Fibroblast of skin of scalp (primary cell): ENCODE measurements at regions not wholly inside any gene's neighbourhood (a gene's known extent, or its start where the extent isn't known, plus 50 kb on each side); places are given as distances from the start of the nearest gene placed in this dataset.

ENCODE experiments used
- DNase-seq: peaks from one replicate; pipeline ENCODE4 v3.0.0-alpha.2; 2013

DNA sequence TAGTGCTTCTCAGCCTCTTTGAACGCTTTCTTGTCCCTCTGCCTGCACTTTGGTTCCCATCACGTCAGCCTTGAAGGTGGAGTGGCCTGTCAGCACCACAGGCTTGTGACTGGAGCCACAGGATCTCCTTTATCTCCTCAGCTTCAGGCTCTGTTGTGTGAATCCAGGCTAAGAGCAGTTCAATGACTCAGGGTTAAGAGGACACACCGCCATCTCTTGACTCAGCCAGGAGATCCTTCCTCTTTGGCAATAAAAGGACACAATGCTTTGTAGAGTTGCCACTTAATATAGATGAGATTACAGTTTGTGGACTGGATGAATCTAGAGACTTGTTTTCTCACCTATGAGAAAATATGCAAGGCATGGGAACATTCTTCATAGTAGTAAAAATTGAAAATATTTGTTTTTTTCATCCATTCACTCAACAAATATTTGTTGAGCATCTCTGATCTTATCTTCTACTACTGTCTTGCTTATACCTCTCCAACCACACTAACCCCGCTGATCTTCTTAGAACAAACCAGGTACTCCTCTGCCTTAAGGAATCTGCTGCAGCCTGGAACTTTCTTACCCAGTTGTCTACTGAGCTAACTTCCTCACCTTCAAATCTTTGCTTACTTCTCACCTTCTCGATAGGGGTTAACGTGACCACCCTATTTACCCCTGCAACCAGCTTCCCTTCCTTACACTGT, 62.3 kb downstream of the UCHL1 start:
- no peak for DNase-seq

DNA sequence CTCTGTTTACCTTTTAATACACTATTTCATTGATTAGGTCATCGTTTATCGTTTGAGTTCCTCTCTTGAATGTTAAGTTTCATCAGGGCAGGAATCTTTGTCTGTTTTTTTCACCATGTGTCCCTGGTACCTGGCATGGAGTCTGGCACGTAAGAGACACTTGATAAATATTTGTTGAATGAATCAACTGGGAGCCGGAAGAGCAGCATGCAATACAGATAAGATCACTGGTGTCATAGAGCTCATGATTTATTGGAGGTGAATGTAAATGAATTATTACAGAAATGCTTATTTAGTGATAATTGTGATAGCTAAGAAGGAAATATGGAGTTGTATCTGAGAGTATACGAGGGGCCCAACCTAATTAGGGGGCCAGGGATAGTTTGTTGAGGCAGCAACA, 62.8 kb downstream of the UCHL1 start:
- DNase-seq: no peak

DNA sequence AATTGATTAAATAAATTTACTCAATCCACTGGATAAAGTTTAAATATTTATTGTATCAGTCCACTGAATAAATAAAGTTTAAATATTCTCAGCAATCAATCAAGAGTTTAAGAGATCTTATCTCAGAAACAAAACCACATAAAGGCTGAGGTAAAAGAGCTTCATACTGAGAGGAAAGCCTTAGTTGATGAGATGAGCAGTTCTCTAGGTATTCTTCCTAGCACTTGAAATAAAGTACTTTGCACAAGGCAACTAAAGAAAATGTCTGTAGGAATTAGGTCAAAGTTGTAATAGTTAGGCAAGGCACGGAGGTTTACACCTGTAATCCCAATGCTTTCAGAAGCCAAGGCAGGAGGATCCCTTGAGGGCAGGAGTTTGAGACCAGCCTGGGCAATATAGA, 63.5 kb downstream of the UCHL1 start:
- no peak for DNase-seq

DNA sequence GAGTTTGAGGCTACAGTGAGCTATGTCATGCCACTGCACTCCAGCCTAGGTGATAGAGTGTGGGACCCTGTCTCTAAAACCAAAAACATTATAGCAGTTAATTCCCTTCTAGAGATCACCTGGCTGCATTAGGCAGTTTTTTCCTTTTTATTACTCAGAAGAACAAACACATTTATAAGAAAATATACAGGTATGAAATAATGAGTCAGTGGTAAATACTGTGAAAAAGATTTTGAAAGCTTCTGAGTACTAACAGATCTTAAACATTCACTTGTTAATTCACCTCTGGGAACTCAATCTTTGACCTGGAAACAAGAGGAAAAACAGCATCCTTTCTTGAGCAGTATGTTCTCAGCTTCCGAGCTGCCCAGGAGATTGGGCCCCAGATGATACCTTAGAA, 64.1 kb downstream of the UCHL1 start:
- DNase-seq: no peak

DNA sequence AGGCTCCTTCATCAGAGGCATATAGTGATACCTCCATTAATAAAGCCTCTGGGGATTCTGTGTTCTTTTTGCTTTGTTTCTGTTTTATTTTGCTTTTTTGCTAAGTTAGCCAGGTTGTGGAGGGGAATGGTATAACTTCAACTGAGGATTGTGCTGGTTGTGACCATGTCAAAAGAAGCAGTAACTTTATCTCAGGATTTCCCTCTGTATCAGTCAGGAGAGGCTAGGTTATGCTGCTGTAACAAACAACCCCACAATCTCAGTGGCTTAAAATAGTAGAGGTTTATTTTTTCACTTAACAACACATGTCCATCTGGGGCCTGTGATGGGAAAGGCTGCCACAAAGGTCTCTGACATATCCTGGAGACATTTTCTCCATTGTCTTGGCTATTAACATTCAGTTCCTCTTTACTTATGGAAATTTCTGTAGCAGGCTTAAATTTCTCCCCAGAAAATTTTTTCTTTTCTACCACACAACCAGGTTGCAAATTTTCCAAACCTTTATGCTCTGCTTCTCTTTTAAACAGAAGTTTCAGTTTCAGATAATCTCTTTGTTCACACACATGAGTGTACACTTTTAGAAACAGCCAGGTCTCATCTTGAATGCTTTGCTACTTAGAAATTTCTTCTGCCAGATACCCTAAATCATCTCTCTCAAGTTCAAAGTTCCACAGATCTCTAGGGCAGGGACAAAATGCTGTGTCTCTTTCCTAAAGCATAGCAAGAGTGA, 64.7 kb downstream of the UCHL1 start:
- no peak for DNase-seq

DNA sequence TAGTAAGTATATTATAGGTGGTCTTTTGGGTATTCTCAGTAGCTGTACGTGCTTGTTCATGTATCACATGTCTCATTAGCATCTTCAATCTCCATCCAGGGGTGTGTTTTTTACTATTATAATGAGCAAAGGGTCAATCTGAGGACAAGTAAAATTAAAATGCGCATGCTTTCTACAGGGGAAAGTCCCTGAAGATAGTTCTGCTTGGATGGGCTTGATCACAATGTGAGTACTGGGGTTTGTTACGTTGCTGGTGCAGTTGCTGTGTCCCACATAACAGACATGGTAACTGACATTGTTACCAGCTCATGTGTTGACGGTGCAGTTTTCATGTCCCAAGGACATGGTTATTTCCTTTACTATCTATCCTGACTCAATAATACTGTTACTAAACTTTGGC, 65.9 kb downstream of the UCHL1 start:
- no peak for DNase-seq

DNA sequence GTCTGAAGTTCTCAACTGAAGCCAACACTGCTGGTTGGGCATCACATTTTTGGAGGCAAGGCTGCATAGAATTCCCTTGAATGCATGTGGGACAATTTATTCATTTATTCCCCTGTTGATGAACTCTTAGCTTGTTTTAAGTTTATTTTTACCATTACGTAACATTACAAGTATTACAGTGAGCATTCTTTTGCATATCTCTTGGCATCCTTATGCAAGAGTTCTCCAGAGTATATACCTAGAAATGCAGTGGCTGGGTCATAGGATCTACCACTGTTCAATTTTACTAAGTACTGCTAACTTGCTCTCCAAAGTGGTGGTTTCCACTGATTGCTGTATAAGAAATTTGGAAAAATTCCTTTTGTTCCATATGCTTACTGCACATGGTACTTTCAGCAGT, 66.5 kb downstream of the UCHL1 start:
- DNase-seq: no peak

DNA sequence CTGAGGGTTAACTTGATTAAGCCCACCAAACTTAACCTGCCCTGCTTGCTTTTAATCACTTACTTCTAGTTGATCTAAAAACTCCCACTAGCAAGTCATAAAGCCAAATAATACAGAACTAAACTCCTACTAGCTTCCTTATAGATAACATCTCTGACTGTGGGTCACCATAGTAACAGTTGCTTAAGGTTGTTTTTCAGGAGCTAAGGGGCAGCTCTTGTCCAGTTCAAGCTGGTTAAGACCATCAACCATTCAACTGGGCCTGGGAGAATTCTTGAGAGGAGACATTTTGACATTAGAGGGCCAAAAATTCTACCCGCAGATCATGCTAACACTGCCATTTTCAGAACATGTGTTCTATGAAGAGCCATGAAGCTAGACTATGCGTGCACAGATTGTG, 67.0 kb downstream of the UCHL1 start:
- DNase-seq: no peak

DNA sequence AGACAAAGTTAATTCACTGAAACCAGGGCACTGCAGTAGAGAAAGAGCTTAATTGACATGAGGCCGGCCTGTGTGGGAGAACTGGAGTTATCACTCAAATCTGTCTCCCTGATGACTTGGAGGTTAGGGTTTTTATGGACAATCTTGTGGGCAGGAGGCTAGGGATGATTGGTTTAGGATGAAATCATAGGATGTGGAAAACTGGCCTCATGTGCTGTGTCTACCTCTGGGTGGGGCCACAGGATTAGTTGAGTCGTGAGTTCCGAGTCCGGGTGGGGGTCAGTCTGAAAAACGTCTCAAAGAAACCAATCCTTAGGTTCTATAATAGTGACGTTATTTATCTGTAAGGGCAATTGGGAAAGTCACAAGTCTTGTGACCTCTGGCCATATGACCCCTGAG, 68.1 kb downstream of the UCHL1 start:
- no peak for DNase-seq

DNA sequence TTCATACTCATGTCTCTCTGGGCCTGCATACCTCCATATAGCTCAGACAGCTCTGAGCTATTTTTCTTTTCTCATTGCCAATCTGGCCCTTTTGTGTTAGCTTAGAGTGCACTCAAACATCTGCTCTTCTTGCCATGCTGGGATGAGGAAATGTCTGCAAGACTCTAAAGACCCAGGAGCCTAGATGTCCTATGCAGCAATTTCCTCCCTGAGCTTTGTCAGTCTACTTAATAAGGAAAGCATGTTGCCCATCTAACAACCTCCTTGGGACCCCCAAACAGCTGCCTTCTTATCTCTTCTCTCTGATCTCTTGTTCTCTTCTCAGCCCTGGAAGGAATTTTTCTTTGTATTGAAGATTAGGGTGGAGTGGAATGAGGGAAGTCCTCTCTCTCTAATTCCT, 69.2 kb downstream of the UCHL1 start:
- DNase-seq: no peak

DNA sequence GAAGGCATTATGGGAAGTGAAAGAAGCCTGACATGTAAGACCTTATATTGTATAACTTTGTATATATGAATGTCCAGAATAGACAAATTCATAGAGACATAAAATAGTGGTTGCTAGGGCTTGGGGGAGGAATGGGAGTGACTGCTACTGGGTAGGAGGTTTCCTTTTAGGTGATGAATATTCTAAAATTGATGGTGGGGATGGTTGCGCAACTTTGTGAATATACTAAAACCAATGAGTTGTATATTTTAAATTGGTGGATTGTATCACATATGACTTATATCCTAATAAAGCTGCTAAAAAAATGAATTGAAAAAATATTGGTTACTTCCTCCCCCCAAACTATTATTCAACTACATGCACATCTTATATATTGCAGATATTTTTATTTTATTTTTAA, 70.0 kb downstream of the UCHL1 start:
- DNase-seq: no peak

DNA sequence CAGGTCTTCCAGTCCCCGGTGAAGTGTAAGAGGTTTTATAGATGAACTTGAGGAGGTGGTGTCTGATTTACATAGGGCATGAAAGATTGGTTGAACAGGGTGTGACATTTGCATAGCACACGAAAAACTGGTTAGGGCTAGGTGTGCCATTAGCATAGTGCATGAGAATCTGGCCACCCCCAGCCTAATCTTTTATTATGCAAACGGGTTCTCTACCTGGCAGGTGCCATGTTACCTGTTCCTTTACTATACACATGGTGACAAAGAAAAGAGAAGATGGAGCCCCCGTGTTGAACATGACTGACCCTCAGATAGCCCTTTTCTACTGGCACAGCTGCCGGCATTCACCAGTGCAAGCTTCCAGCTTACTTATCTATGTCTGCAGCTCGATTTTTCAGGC, 71.0 kb downstream of the UCHL1 start:
- no peak for DNase-seq

DNA sequence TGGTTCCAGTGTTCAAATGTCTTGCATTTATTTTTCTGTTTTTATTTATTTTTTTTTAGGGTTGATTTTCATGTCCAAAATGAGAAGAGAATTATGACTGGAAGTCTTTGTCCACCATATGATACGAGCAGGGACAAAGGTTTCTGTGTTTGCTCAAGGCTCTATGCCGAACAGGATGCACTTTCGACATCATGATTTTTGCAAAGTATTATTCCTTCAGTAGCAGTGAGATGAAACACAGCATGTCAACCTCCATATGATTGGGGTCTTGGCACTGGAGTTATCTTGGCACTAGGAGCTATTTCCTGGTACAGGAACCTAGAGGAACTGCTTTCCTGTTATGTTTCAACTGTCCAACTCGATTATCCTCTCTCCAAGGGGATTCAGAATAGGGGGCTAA, 72.6 kb downstream of the UCHL1 start:
- DNase-seq: no peak

DNA sequence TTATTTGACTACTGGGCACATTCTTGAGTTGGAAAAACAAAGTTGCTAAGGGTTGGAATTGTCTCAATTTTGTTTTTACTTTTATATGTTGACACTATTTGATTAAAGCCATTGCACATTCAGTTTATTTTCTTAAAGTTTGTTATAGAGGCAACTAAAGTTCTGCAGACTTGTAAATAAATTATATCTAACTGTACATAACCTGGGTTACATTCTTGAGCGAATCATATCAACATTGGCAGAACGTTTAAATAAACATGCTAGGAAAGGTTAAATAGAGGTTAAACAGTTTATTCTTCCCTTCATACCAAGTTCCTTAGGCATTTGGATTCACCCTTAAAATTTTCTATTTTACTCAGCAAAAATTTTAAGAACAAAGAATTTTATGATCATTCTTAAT, 74.5 kb downstream of the UCHL1 start:
- DNase-seq: no peak

DNA sequence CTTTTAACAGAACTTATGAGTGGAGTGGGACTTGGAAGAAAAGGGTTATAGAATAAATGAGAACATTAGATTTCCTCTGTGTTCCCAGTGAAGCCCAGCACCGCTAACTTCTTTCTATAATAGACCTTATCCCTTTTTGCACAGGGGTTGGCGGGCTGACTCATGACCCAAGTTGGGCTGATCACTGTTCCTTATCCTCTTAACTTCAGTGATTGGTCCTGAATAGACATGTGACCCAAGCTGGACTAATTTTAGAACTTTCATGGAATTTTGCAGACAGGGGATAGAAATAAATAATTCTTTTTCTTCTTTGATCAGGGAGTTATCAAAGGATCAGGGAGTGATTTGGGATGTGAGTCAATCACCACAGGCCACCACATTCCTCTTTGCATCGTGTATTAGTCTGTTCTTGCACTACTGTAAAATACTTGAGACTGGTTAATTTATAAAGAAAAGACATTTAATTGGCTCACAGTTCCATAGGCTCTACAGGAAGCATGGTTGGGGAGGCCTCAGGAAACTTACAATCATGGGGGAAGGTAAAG, 75.9 kb downstream of the UCHL1 start:
- DNase-seq: peak; percentile 21

DNA sequence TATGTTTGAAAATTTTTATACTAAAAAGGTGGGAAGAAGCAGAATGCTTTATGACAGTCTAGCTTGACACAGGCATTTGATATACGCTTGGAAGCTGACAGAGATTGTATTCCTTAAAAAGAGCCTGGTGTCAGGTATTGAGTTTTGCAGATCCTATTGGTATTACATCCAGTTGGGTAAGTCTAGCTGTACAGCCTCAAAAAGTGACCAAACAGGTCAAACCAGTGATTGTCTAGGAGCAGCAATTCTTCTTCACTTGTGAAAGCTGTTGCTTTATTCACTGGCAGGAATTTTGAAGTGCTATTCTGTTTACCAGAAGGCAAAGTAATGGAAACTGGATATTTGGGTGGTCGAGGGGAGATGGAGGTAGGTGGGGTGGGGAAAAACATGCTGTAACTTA, 77.5 kb downstream of the UCHL1 start:
- DNase-seq: no peak

DNA sequence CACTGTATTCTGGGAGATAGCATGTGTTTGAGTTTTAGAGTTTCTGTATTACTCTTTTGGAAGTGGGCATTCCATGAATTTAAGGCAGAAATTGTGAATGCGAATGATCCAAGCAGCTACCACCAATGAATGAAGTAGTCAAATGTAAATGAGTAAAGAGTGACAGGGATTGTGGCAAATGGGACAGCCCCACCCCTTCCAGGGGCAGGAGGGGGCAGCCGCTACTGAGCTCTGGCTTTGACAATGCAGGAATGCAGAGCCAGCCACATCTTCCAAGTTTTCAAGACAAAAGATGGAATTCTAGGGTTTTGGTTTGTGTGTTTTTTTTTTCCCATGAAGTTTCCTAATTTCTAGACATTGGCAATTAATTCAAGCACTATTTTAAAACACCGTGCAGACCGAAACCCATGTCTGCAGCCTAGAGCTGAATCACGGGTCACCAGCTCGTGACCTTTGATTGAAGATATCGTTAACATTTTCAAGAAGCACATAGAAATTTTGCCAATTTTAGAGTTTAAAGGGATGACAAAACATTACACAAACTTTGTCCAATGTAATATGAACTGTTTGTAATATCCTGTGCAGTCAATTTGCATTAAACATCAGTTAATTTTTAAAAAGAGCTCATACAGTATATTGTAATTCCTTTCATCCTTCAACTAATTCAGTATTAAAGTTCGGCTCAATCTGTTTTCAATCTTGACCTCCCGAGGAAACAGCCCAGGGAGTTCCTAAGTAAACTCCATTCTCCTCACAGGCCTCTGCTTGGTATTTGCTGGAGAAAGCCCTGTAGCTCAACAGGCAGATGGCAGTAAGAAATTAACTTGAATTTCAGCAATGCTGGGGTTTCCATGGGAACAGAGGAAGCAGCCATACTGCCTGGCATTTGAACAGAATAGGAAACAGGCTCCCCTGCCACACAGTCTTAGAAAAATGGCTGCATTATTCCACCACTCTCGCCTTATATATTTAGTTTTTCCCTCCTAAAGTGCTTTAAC, 83.4 kb downstream of the UCHL1 start:
- DNase-seq: peak; percentile 80

DNA sequence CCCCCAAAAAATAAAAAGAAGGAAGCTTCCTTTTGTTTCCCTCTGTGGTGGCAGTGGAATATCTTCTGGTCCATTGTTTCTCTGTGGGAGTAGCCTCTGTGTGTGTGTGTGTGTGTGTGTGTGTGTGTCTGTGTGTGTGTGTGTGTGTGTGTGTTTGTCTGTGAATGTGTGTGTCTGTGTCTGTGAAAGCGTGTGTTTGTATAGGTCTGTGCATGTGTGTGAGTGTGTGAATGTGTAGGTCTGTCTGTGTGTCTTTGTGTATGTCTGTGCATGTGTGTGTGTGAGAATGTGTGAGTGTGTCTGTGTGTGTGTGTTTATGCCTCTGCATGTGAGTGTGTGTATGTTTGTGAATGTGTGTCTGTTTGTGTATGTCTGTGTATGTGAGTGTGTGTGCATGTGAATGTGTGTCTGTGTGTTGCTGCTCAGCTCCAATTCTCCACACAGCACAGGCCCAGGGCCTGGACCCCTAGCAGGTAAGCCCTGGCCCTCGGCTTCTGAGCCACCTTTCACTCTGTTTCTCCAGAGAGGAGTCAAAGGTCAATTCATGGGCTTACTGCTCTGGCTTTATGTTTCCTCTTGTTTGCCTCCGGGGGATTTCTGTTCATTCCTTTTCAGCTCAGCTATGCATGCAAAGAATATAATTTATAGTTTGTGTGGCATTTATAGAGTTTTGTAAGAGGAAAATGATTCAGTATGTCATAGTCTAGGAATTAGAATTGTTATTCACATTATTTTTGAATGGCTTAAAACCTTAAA, 89.8 kb downstream of the UCHL1 start:
- peak; percentile 53 for DNase-seq

DNA sequence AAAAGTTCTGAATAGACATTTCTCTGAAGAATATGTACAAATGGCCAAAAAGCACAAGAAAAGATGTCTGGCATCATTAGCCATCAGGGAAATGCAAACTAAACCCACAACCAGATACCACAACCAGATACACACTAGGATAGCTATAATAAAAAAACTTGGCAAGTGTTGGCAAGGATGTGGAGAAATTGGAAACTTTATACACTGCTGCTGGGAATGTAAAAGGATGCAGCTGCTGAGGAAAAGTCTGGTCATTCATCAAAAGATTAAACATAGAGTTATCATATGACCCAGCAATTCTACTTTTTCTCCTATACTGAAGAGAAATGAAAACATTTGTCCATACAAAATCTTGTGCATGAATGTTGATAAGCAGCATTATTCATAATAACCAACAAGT, 92.3 kb downstream of the UCHL1 start:
- no peak for DNase-seq

DNA sequence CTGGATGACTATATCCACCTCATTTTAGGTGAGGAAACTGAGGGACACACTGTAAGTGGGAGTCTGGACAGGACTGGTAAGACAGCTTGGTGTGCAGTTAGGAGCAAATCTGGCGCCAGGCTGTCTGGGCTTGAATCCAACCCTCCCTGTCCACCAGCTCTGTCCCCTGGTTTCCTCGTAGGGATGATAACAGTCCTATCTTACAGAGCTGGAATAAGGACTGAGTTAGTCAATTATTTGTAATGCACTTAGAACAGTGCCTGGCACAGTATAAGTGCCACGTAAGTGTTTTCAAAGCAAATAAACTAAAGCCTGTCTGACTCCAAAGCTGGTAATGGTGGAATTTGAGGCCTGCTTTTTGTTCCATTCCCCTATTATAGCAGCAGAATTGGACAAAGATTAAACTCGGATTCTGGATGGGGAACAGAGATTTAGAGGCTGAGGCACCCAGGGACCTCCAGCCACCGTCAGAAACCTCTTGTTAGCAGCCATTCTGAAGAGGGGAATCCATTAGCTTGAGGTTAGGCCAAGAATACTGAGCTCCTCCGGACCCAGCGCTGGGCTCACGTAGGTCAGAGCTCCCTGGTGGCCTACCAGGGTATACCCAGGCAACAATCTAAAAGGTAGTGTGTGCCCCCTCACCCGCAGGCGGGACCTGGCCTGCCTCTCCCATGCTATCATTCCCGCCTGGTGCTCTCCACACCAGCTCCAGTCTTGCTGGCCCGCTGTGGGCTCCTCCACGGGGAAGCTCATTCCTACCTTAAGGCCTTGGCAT, 102.1 kb downstream of the UCHL1 start:
- DNase-seq: no peak

DNA sequence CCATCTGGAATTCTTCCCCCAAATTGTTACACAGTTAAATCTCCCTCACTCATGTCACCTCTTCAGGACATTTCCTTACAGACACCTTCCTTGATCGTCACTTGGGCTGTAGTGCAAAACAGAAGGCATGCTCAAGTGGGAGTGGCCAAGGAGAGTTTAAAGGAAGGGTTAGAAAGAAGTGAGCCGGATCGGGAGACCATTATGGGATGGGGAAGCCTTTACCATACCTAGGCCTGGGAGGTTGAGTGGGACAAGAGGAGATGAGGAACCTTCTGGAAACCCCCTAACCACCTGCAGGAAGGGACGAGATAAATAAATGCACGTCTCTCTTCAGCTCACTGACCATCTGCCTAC, 102.7 kb downstream of the UCHL1 start:
- DNase-seq: no peak

DNA sequence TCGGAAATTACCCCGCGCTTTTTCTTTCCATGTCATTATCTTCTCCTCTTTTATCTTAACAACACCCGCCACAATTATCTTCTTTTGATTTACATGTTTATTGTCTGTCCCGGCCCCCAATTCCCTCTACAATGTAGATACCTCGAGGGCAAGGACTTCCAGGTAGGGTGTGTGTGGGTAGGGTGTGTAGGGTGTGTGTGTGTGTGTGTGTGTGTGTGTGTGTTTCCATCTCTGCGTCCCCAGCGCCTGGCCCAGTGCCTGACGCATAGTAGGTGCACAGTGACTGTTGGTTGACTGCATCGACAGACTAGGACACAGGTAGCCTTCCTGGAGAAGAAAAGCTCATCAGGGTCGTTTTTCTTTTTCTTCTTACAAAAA, 103.1 kb downstream of the UCHL1 start:
- no peak for DNase-seq
